K562 (cell line): ENCODE measurements at regions not wholly inside any gene's neighbourhood (a gene's known extent, or its start where the extent isn't known, plus 50 kb on each side); places are given as distances from the start of the nearest gene placed in this dataset.

Experiments used
- HDAC6 ChIP-seq: IDR thresholded peaks from 2 replicates; pipeline ENCODE4 v1.6.1; 2012; ENCODE audit warnings: low read depth, mild to moderate bottlenecking, control low read depth, inconsistent platforms, low read length, moderate library complexity
- ZBTB1 ChIP-seq: sonication (generic); formaldehyde crosslinking; IDR thresholded peaks from 2 replicates; pipeline ENCODE4 v1.8.1; 2023; ENCODE audit warnings: missing genetic modification reagents, low read depth, mild to moderate bottlenecking, borderline replicate concordance
- TF ChIP-seq, protein P1 (sequence below): IDR thresholded peaks from 2 replicates; pipeline ENCODE4 v1.6.1; 2011; ENCODE audit not compliant: insufficient read length; ENCODE audit errors: extremely low read depth
- TF ChIP-seq, protein P2 (sequence below): fragments of 200-600 bp; sonication (generic); IDR thresholded peaks from one replicate; pipeline ENCODE4 v1.6.1; 2012; ENCODE audit warnings: mild to moderate bottlenecking, low read depth, low read length, inconsistent platforms
- TF ChIP-seq, protein P3 (sequence below): fragments of 450-650 bp; IDR thresholded peaks from 2 replicates; pipeline ENCODE4 v1.6.1; 2016; ENCODE audit warnings: borderline replicate concordance

DNA sequence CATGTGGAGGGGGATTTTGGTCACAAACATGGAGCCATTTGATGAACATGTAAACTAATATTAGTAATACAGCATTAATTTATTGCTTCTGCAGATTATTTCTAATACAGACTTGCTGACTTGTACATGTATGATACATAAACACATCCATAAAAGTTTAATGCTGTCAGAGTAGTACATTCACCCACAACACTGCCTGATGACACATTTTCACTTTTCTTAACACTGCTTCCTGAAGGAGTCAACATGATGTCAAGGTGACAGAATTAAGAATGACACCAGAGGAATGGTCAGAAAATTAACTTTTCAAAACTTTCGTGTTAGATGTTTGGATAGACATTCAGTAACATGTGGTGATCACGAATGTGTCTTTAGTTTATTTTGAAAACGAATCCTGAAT is 199.4 kb downstream of the SATB1 start (continued):
- TF ChIP-seq, protein P1, sequence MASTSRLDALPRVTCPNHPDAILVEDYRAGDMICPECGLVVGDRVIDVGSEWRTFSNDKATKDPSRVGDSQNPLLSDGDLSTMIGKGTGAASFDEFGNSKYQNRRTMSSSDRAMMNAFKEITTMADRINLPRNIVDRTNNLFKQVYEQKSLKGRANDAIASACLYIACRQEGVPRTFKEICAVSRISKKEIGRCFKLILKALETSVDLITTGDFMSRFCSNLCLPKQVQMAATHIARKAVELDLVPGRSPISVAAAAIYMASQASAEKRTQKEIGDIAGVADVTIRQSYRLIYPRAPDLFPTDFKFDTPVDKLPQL: no peak
- no peak for TF ChIP-seq ZBTB1
- TF ChIP-seq, protein P2, sequence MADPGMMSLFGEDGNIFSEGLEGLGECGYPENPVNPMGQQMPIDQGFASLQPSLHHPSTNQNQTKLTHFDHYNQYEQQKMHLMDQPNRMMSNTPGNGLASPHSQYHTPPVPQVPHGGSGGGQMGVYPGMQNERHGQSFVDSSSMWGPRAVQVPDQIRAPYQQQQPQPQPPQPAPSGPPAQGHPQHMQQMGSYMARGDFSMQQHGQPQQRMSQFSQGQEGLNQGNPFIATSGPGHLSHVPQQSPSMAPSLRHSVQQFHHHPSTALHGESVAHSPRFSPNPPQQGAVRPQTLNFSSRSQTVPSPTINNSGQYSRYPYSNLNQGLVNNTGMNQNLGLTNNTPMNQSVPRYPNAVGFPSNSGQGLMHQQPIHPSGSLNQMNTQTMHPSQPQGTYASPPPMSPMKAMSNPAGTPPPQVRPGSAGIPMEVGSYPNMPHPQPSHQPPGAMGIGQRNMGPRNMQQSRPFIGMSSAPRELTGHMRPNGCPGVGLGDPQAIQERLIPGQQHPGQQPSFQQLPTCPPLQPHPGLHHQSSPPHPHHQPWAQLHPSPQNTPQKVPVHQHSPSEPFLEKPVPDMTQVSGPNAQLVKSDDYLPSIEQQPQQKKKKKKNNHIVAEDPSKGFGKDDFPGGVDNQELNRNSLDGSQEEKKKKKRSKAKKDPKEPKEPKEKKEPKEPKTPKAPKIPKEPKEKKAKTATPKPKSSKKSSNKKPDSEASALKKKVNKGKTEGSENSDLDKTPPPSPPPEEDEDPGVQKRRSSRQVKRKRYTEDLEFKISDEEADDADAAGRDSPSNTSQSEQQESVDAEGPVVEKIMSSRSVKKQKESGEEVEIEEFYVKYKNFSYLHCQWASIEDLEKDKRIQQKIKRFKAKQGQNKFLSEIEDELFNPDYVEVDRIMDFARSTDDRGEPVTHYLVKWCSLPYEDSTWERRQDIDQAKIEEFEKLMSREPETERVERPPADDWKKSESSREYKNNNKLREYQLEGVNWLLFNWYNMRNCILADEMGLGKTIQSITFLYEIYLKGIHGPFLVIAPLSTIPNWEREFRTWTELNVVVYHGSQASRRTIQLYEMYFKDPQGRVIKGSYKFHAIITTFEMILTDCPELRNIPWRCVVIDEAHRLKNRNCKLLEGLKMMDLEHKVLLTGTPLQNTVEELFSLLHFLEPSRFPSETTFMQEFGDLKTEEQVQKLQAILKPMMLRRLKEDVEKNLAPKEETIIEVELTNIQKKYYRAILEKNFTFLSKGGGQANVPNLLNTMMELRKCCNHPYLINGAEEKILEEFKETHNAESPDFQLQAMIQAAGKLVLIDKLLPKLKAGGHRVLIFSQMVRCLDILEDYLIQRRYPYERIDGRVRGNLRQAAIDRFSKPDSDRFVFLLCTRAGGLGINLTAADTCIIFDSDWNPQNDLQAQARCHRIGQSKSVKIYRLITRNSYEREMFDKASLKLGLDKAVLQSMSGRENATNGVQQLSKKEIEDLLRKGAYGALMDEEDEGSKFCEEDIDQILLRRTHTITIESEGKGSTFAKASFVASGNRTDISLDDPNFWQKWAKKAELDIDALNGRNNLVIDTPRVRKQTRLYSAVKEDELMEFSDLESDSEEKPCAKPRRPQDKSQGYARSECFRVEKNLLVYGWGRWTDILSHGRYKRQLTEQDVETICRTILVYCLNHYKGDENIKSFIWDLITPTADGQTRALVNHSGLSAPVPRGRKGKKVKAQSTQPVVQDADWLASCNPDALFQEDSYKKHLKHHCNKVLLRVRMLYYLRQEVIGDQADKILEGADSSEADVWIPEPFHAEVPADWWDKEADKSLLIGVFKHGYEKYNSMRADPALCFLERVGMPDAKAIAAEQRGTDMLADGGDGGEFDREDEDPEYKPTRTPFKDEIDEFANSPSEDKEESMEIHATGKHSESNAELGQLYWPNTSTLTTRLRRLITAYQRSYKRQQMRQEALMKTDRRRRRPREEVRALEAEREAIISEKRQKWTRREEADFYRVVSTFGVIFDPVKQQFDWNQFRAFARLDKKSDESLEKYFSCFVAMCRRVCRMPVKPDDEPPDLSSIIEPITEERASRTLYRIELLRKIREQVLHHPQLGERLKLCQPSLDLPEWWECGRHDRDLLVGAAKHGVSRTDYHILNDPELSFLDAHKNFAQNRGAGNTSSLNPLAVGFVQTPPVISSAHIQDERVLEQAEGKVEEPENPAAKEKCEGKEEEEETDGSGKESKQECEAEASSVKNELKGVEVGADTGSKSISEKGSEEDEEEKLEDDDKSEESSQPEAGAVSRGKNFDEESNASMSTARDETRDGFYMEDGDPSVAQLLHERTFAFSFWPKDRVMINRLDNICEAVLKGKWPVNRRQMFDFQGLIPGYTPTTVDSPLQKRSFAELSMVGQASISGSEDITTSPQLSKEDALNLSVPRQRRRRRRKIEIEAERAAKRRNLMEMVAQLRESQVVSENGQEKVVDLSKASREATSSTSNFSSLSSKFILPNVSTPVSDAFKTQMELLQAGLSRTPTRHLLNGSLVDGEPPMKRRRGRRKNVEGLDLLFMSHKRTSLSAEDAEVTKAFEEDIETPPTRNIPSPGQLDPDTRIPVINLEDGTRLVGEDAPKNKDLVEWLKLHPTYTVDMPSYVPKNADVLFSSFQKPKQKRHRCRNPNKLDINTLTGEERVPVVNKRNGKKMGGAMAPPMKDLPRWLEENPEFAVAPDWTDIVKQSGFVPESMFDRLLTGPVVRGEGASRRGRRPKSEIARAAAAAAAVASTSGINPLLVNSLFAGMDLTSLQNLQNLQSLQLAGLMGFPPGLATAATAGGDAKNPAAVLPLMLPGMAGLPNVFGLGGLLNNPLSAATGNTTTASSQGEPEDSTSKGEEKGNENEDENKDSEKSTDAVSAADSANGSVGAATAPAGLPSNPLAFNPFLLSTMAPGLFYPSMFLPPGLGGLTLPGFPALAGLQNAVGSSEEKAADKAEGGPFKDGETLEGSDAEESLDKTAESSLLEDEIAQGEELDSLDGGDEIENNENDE: no peak
- TF ChIP-seq, protein P3, sequence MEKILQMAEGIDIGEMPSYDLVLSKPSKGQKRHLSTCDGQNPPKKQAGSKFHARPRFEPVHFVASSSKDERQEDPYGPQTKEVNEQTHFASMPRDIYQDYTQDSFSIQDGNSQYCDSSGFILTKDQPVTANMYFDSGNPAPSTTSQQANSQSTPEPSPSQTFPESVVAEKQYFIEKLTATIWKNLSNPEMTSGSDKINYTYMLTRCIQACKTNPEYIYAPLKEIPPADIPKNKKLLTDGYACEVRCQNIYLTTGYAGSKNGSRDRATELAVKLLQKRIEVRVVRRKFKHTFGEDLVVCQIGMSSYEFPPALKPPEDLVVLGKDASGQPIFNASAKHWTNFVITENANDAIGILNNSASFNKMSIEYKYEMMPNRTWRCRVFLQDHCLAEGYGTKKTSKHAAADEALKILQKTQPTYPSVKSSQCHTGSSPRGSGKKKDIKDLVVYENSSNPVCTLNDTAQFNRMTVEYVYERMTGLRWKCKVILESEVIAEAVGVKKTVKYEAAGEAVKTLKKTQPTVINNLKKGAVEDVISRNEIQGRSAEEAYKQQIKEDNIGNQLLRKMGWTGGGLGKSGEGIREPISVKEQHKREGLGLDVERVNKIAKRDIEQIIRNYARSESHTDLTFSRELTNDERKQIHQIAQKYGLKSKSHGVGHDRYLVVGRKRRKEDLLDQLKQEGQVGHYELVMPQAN: no peak
- no peak for TF ChIP-seq HDAC6
